Vagina (tissue), 2 donors: ENCODE measurements at regions not wholly inside any gene's neighbourhood (a gene's known extent, or its start where the extent isn't known, plus 50 kb on each side); places are given as distances from the start of the nearest gene placed in this dataset.
"Not testable (repeated sequence)": the region's sequence is repeated elsewhere in the genome, so short reads cannot be mapped to it uniquely, and the experiment has no call there.

Experiments used
- DNase-seq, 2 donors: peaks; one replicate each; pipeline ENCODE4 v3.0.0-alpha.2; 2017; ENCODE audit errors: extremely low spot score in 2 of 2
- H3K27ac ChIP-seq: fragments of 200-600 bp; sonication (generic); one replicate; pipeline ENCODE4 v1.5.1; 2019
- H3K27me3 ChIP-seq: fragments of 200-600 bp; sonication (generic); one replicate; pipeline ENCODE4 v1.5.1; 2019
- H3K36me3 ChIP-seq, 2 donors: fragments of 200-600 bp; sonication (generic); one replicate each; pipeline ENCODE4 v1.5.1; 2017 to 2019
- H3K4me1 ChIP-seq: fragments of 200-600 bp; sonication (generic); one replicate; pipeline ENCODE4 v1.5.1; 2019
- H3K4me3 ChIP-seq, 2 donors: fragments of 200-600 bp; sonication (generic); 1 replicate in 1 of 2; 2 replicates in 1 of 2; pipeline ENCODE4 v1.5.1; 2016 to 2019
- H3K9me3 ChIP-seq: fragments of 200-600 bp; sonication (generic); one replicate; pipeline ENCODE4 v1.5.1; 2019
- CTCF ChIP-seq, 3 experiments: fragments of 450-650 bp in 2 of 3; fragments of 200-600 bp in 1 of 3; sonication (generic) in 1 of 3; IDR thresholded peaks; one replicate each; pipeline ENCODE4 v1.5.1; 2017 to 2019; ENCODE audit warnings: antibody characterized with exemption in 3 of 3, mild to moderate bottlenecking in 2 of 3, moderate library complexity in 2 of 3
- POLR2A ChIP-seq, 2 donors: fragments of 450-650 bp; IDR thresholded peaks; one replicate each; pipeline ENCODE4 v1.6.1; 2017; ENCODE audit warnings: antibody characterized with exemption in 2 of 2, mild to moderate bottlenecking in 2 of 2, moderate library complexity in 2 of 2
- POLR2AphosphoS5 ChIP-seq, 2 donors: sonication (generic); formaldehyde crosslinking; IDR thresholded peaks; one replicate each; pipeline ENCODE4 v1.9.0; 2017; ENCODE audit warnings: antibody characterized with exemption in 2 of 2, mild to moderate bottlenecking in 2 of 2, low read depth in 1 of 2; ENCODE audit not compliant: insufficient read depth in 1 of 2
- intact Hi-C: fragments of 100-400 bp; cut with DNase I; formaldehyde crosslinking; loops from one replicate; pipeline ENCODE4 v1.15.1; 2023

DNA sequence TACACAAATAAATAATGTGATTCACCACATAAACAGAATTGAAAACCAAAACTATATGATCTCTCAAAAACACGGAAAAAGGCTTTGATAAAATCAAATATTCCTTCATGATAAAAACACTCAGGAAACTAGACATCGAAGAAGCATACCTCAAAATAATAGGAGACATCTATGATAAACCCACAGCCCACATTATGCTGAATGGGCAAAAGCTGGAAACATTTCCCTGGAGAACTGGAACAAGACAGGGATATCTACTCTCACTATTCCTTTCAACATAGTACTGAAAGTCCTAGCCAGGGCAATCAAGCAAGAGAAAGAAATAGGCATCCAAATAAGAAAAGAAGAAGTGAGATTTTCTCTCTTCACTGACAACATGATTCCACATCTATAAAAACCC, 371.5 kb upstream of the ATXN7L3B start:
- DNase-seq, result no peak
- H3K27me3 ChIP-seq, result no peaks in the 10 kb centered on the region
- H3K27ac ChIP-seq, result no peak overlapping the region
- intact Hi-C loops, result no loop called here
- H3K9me3 ChIP-seq, result no peaks in the 10 kb centered on the region
- TF ChIP-seq POLR2A (IDR thresholded peaks at IDR 0.05) (no peak), CTCF (IDR thresholded peaks at IDR 0.05) (no peak), POLR2AphosphoS5 (IDR thresholded peaks at IDR 0.05; ENCODE audit: insufficient read depth in 1 of 2, low read depth in 1 of 2) (no peak)
- no peaks in the 10 kb centered on the region for H3K36me3 ChIP-seq
- no peaks in the 10 kb centered on the region for H3K4me1 ChIP-seq
- H3K4me3 ChIP-seq, result no peak overlapping the region

- H3K27ac ChIP-seq, result no peak overlapping the region
- intact Hi-C loops, result no loop called here
- no peaks in the 10 kb centered on the region for H3K4me1 ChIP-seq
- no peak overlapping the region for H3K4me3 ChIP-seq
- H3K9me3 ChIP-seq, result no peaks in the 10 kb centered on the region
- DNase-seq, result no peak
- H3K36me3 ChIP-seq, result no peaks in the 10 kb centered on the region
- TF ChIP-seq CTCF (IDR thresholded peaks at IDR 0.05), result no peak
- TF ChIP-seq POLR2AphosphoS5 (IDR thresholded peaks at IDR 0.05; ENCODE audit: insufficient read depth in 1 of 2, low read depth in 1 of 2), result no peak
- no peak for TF ChIP-seq POLR2A (IDR thresholded peaks at IDR 0.05)
- H3K27me3 ChIP-seq, result no peaks in the 10 kb centered on the region
Observed at GRCh38 chr12:74169607-74170006, 368.0 kb upstream of the ATXN7L3B start.

DNA sequence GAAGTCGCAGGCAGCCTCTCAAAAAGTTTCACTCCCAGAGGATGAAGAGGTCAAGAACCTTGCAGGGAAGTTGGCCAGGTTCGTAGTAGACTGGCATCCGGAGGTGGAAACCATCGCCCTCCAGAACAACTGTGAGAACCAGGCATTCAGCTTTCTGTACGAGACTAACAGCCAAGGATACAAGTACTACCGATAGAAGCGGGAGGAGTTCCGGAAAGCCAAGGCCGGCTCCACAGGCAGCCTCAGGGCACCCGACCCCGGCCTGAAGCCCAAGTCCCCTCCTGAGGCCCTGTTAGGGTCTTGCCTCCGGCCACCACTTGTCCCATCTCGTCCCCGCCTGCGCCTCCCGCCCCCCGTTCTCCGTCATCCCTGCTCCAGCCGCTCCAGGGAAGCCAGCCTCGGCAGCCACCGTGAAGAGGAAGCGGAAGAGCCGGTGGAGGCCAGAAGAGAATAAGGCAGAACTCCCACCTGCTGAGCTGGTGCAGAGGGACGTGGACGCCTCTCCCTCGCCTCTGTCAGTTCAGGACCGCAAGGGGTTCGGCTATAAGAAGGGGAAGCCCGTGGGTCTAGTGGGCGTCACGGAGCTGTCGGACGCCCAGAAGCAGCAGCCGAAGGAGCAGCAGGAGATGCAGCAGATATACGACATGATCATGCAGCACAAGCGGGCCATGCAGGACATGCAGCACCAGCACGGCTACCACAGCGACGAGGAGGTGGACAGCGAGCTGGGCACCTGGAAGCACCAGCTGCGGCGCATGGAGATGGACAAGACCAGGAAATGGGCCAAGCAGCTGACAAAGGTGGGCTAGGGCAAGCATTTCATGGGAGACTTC, 366.8 kb upstream of the ATXN7L3B start:
- intact Hi-C loops, result no loop called here

GRCh38 chr12:74171478-74171909, 366.1 kb upstream of the ATXN7L3B start:
- H3K9me3 ChIP-seq, result no peaks in the 10 kb centered on the region
- H3K36me3 ChIP-seq, result no peaks in the 10 kb centered on the region
- H3K27ac ChIP-seq, result no peak overlapping the region
- TF ChIP-seq POLR2AphosphoS5 (IDR thresholded peaks at IDR 0.05; ENCODE audit: insufficient read depth in 1 of 2, low read depth in 1 of 2), result no peak
- no peak for TF ChIP-seq CTCF (IDR thresholded peaks at IDR 0.05)
- no peak for TF ChIP-seq POLR2A (IDR thresholded peaks at IDR 0.05)
- no peaks in the 10 kb centered on the region for H3K27me3 ChIP-seq
- H3K4me1 ChIP-seq, result no peaks in the 10 kb centered on the region
- no peak for DNase-seq
- intact Hi-C loops, result no loop called here
- H3K4me3 ChIP-seq, result no peak overlapping the region

More for the DNA sequence above, 366.8 kb upstream of the ATXN7L3B start:
- no peak overlapping the region for H3K27ac ChIP-seq
- H3K36me3 ChIP-seq, result no peaks in the 10 kb centered on the region
- H3K27me3 ChIP-seq, result no peaks in the 10 kb centered on the region
- TF ChIP-seq POLR2A (IDR thresholded peaks at IDR 0.05), result no peak
- DNase-seq, result no peak
- no peak overlapping the region for H3K4me3 ChIP-seq
- no peaks in the 10 kb centered on the region for H3K4me1 ChIP-seq
- H3K9me3 ChIP-seq, result no peaks in the 10 kb centered on the region

DNA sequence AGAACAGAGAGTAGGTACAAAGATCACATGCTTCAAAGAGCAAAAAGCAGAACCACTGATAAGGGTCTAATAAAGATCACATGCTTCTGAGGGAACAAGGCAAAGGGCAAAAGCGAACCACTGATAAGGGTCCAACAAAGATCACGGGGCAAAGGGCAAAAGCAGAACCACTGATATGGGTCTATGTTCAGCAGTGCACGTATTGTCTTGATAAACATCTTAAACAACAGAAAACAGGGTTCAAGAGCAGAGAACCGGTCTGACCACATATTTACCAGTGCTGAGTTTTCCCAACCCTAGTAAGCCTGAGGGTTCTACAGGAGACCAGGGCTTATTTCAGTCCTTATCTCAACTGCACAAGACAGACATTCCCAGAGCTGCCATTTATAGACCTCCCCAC, 362.7 kb upstream of the ATXN7L3B start:
- H3K27me3 ChIP-seq, intact Hi-C loops, DNase-seq, H3K4me1 ChIP-seq, H3K27ac ChIP-seq, H3K9me3 ChIP-seq, H3K4me3 ChIP-seq, H3K36me3 ChIP-seq: not testable (repeated sequence)

DNA sequence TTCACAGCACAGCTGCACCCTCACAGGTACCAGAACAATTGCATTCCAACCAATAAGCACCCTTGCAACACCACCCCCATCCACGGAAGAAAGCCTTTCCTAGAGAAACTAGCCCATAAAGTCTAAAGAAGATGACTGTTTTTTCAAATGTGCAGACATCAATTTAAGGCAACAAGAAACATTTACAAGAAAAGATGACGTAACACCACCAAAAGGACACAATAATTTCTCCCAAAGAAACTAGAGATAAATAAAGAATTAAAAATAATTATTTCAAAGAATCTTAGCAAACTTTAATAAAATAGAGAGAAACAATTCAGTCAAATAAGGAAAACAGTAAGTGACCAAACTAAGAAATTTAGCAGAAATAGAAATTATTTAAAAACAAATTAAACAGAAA, 352.3 kb upstream of the ATXN7L3B start:
- Histone ChIP-seq H3K27me3 (no peaks in the 10 kb centered on the region), H3K27ac (no peak overlapping the region), H3K9me3 (no peaks in the 10 kb centered on the region), H3K4me3 (no peak overlapping the region), H3K36me3 (no peaks in the 10 kb centered on the region), H3K4me1 (no peaks in the 10 kb centered on the region)
- intact Hi-C loops, result no loop called here
- TF ChIP-seq CTCF (IDR thresholded peaks at IDR 0.05), result no peak
- no peak for DNase-seq
